HCT116 (cell line): ENCODE measurements at regions not wholly inside any gene's neighbourhood (a gene's known extent, or its start where the extent isn't known, plus 50 kb on each side); places are given as distances from the start of the nearest gene placed in this dataset.

Experiments
- ATAC-seq: fragments of 200-7000 bp; cut with Tn5 transposase; 2 replicates; pipeline ENCODE4 v1.9.1; 2020; ENCODE audit warnings: mild to moderate bottlenecking, moderate library complexity
- BruUV-seq: library from RNA; stranded (reverse); fragments of 400-500 nt; replicated peaks from 2 replicates; lab custom pipeline; 2021; lab: Mats Ljungman, UMichigan
- CTCF ChIA-PET: fragments of 300-600 bp; sonication (Branson Sonifier 250); formaldehyde crosslinking; loops from one replicate; lab custom pipeline; 2021; ENCODE audit warnings: antibody characterized with exemption; lab: Charles Lee
- POLR2A ChIA-PET: fragments of 300-600, 350-600 bp; sonication (Branson Sonifier 250); formaldehyde crosslinking; loops from one replicate; lab custom pipeline; 2021; ENCODE audit warnings: antibody characterized with exemption; lab: Charles Lee
- RAD21 ChIA-PET, 2 experiments: fragments of 300-600 bp; sonication (Branson Sonifier 250); formaldehyde crosslinking; loops; one replicate each; lab custom pipeline; 2023; ENCODE audit warnings: low total read pairs in 2 of 2; ENCODE audit not compliant: uncharacterized antibody in 2 of 2, unreplicated experiment in 2 of 2, low non-redundant PET in 1 of 2; lab: Charles Lee
- DNase-seq: peaks from one replicate; pipeline ENCODE4 v3.0.0-alpha.2; 2010; ENCODE audit warnings: low read depth, low spot score
- H2AFZ ChIP-seq: fragments of 200-600 bp; shearing (Covaris generic), sonication (generic); 2 replicates; pipeline ENCODE4 v1.6.1; 2017; ENCODE audit warnings: low read depth, mixed run types, mixed read lengths, antibody characterized with exemption, low read length; ENCODE audit not compliant: poor library complexity, severe bottlenecking
- H3K27ac ChIP-seq: 2 replicates; pipeline ENCODE4 v1.5.1; 2012; ENCODE audit warnings: low read depth, low read length
- H3K27me3 ChIP-seq: fragments of 200-600 bp; sonication (generic); 2 replicates; pipeline ENCODE4 v1.6.1; 2016; ENCODE audit warnings: mixed run types, low read length, mixed read lengths; ENCODE audit not compliant: insufficient read depth
- H3K36me3 ChIP-seq, 2 experiments: fragments of 200-500 bp in 1 of 2; fragments of 200-600 bp in 1 of 2; sonication (Bioruptor generic) in 1 of 2; sonication (generic) in 1 of 2; 2 replicates each; pipeline versions ENCODE4 v1.5.1 to v1.6.1; 2014 to 2016; ENCODE audit warnings: low read length in 2 of 2, inconsistent platforms in 1 of 2, mixed read lengths in 1 of 2, mixed run types in 1 of 2; ENCODE audit not compliant: insufficient read depth in 2 of 2, control insufficient read depth in 1 of 2
- H3K4me1 ChIP-seq, 2 experiments: fragments of 200-600 bp in 1 of 2; sonication (generic) in 1 of 2; 2 replicates each; pipeline versions ENCODE4 v1.5.1 to v1.6.1; 2012 to 2017; ENCODE audit warnings: low read length in 2 of 2, inconsistent platforms in 1 of 2, mild to moderate bottlenecking in 1 of 2, mixed read lengths in 1 of 2, mixed run types in 1 of 2, moderate library complexity in 1 of 2; ENCODE audit not compliant: insufficient read depth in 2 of 2, control insufficient read depth in 1 of 2
- H3K4me2 ChIP-seq: fragments of 200-600 bp; sonication (generic); 2 replicates; pipeline ENCODE4 v1.6.1; 2017; ENCODE audit warnings: mixed run types, low read length, mixed read lengths
- H3K4me3 ChIP-seq, 2 experiments: fragments of 200-600 bp in 1 of 2; sonication (generic) in 1 of 2; replicated peaks in 1 of 2; 2 replicates each; pipeline ENCODE4 v1.5.1; 2011 to 2016; ENCODE audit warnings: low read length in 2 of 2, control low read depth in 1 of 2, low read depth in 1 of 2, mild to moderate bottlenecking in 1 of 2, mixed read lengths in 1 of 2, mixed run types in 1 of 2
- H3K79me2 ChIP-seq: fragments of 200-600 bp; sonication (generic); 2 replicates; pipeline ENCODE4 v1.6.1; 2017; ENCODE audit warnings: mild to moderate bottlenecking, mixed run types, low read length, moderate library complexity, mixed read lengths; ENCODE audit not compliant: insufficient read depth
- H3K9ac ChIP-seq: fragments of 200-600 bp; sonication (generic); 2 replicates; pipeline ENCODE4 v1.6.1; 2016; ENCODE audit warnings: low read length, mixed read lengths
- H3K9me2 ChIP-seq: fragments of 200-600 bp; sonication (generic), shearing (Covaris generic); 2 replicates; pipeline ENCODE4 v1.6.1; 2017; ENCODE audit warnings: mixed run types, mild to moderate bottlenecking, moderate library complexity; ENCODE audit not compliant: insufficient read depth
- H3K9me3 ChIP-seq, 2 experiments: fragments of 200-500 bp in 1 of 2; fragments of 200-600 bp in 1 of 2; sonication (Bioruptor generic) in 1 of 2; sonication (generic) in 1 of 2; 2 replicates each; pipeline ENCODE4 v1.6.1; 2014 to 2017; ENCODE audit warnings: low read length in 2 of 2, mixed read lengths in 2 of 2, inconsistent platforms in 1 of 2, low read depth in 1 of 2, mild to moderate bottlenecking in 1 of 2, mixed run types in 1 of 2, moderate library complexity in 1 of 2; ENCODE audit not compliant: control insufficient read depth in 1 of 2, insufficient read depth in 1 of 2
- H4K20me1 ChIP-seq: fragments of 200-600 bp; sonication (generic), shearing (Covaris generic); 2 replicates; pipeline ENCODE4 v1.6.1; 2017; ENCODE audit warnings: mixed run types, mild to moderate bottlenecking, moderate library complexity; ENCODE audit not compliant: insufficient read depth
- ATF3 ChIP-seq: IDR thresholded peaks from 2 replicates; pipeline ENCODE4 v1.6.1; 2012
- CTCF ChIP-seq, 3 experiments: fragments of 200-600 bp in 1 of 3; sonication (generic) in 1 of 3; IDR thresholded peaks in 2 of 3; conservative IDR thresholded peaks in 1 of 3; 2 replicates each; pipeline ENCODE4 v1.5.1; 2012 to 2017; ENCODE audit warnings: low read depth in 2 of 3, low read length in 2 of 3, antibody characterized with exemption in 1 of 3, borderline replicate concordance in 1 of 3, control low read depth in 1 of 3, mild to moderate bottlenecking in 1 of 3, mixed read lengths in 1 of 3, mixed run types in 1 of 3, moderate library complexity in 1 of 3; ENCODE audit not compliant: insufficient read depth in 1 of 3
- JUND ChIP-seq: IDR thresholded peaks from 2 replicates; pipeline ENCODE4 v1.6.1; 2012
- MAX ChIP-seq: IDR thresholded peaks from 2 replicates; pipeline ENCODE4 v1.6.1; 2012
- POLR2A ChIP-seq: IDR thresholded peaks from 2 replicates; pipeline ENCODE4 v1.7.0; 2011; ENCODE audit warnings: borderline replicate concordance; ENCODE audit not compliant: insufficient read depth, insufficient read length; ENCODE audit errors: extremely low read depth
- RAD21 ChIP-seq: IDR thresholded peaks from 2 replicates; pipeline ENCODE4 v1.6.1; 2012; ENCODE audit warnings: low read depth, mild to moderate bottlenecking
- REST ChIP-seq: IDR thresholded peaks from 2 replicates; pipeline ENCODE4 v1.6.1; 2012; ENCODE audit warnings: low read depth
- SIN3A ChIP-seq: IDR thresholded peaks from 2 replicates; pipeline ENCODE4 v1.6.1; 2012; ENCODE audit warnings: low read depth
- ZBTB33 ChIP-seq: IDR thresholded peaks from 2 replicates; pipeline ENCODE4 v1.6.1; 2011; ENCODE audit warnings: mild to moderate bottlenecking, low read length, moderate library complexity; ENCODE audit not compliant: insufficient replicate concordance; ENCODE audit errors: extremely low read depth
- ZFX ChIP-seq: fragments of 450-650 bp; IDR thresholded peaks from 2 replicates; pipeline ENCODE4 v1.6.1; 2017
- intact Hi-C: fragments of 100-400 bp; cut with micrococcal nuclease; formaldehyde crosslinking; loops from 2 replicates; pipeline ENCODE4 v1.10.0; 2022

GRCh38 chr17:13228225-13228624 is 210.4 kb upstream of the ELAC2 start (continued):
- no peak for TF ChIP-seq REST
- TF ChIP-seq SIN3A: no peak
- no peak for TF ChIP-seq ATF3
- TF ChIP-seq CTCF (IDR thresholded peaks at IDR 0.05 in 2 of 3, conservative IDR thresholded peaks at IDR 0.05 in 1 of 3; ENCODE audit: borderline replicate concordance in 1 of 3, insufficient read depth in 1 of 3, low read depth in 2 of 3, low read length in 2 of 3): no peak
- no peak for TF ChIP-seq JUND
- no peak for TF ChIP-seq POLR2A

- intact Hi-C loops: no loop called here
- 0 out of 2 replicates have a peak, but pooled peaks cover 17% of the 10 kb centered on the region for H3K27me3 ChIP-seq
- no peak overlapping the region for H2AFZ ChIP-seq
- ChIA-PET POLR2A (no interaction called here), RAD21 (no interaction called here), CTCF (no interaction called here)
- H3K9ac ChIP-seq: no peak overlapping the region
- H3K4me2 ChIP-seq: no peak overlapping the region
- no peak for ATAC-seq
- H4K20me1 ChIP-seq: no peaks in the 10 kb centered on the region
- H3K36me3 ChIP-seq: no peaks in the 10 kb centered on the region
- no peak overlapping the region for H3K4me3 ChIP-seq
- H3K27ac ChIP-seq: no peak overlapping the region
- DNase-seq: no peak
- no peaks in the 10 kb centered on the region for H3K4me1 ChIP-seq
- H3K79me2 ChIP-seq: no peaks in the 10 kb centered on the region
- H3K9me3 ChIP-seq: no peaks in the 10 kb centered on the region
- no TSS peak for BruUV-seq
- H3K9me2 ChIP-seq: no peaks in the 10 kb centered on the region
- no peak for TF ChIP-seq REST
- no peak for TF ChIP-seq ZFX
- no peak for TF ChIP-seq RAD21
- TF ChIP-seq JUND: no peak
- TF ChIP-seq ZBTB33: no peak
- TF ChIP-seq MAX: no peak
Observed at GRCh38 chr17:13222975-13223374, 205.1 kb upstream of the ELAC2 start.
